Activated CD8-positive, alpha-beta T cell treated with anti-CD3 and anti-CD28 coated beads for 36 hours (primary cell): ENCODE measurements at regions not wholly inside any gene's neighbourhood (a gene's known extent, or its start where the extent isn't known, plus 50 kb on each side); places are given as distances from the start of the nearest gene placed in this dataset.
"Not testable (repeated sequence)": the region's sequence is repeated elsewhere in the genome, so short reads cannot be mapped to it uniquely, and the experiment has no call there.

Experiments
- ATAC-seq: fragments of 200-7000 bp; cut with Tn5 transposase; one replicate; pipeline ENCODE4 v1.10.0; 2021; ENCODE audit warnings: mild to moderate bottlenecking, moderate library complexity
- CTCF ChIA-PET: fragments of 350-600 bp; sonication (Branson Sonifier 250); formaldehyde crosslinking; loops from one replicate; lab custom pipeline; 2021; ENCODE audit warnings: antibody characterized with exemption; lab: Charles Lee
- POLR2A ChIA-PET: fragments of 350-600 bp; sonication (Branson Sonifier 250); formaldehyde crosslinking; loops from one replicate; lab custom pipeline; 2021; ENCODE audit warnings: antibody characterized with exemption; lab: Charles Lee
- DNase-seq: peaks from one replicate; pipeline ENCODE4 v3.0.0-alpha.2; 2020
- H3K27ac Mint-ChIP-seq: one replicate; pipeline ENCODE4 v1.8.0; 2021; ENCODE audit warnings: mild to moderate bottlenecking, mixed read lengths
- H3K27me3 Mint-ChIP-seq: one replicate; pipeline ENCODE4 v1.8.0; 2021; ENCODE audit warnings: mixed read lengths
- H3K36me3 Mint-ChIP-seq: one replicate; pipeline ENCODE4 v1.8.0; 2021; ENCODE audit warnings: low read depth, mixed read lengths
- H3K4me1 Mint-ChIP-seq: one replicate; pipeline ENCODE4 v1.8.0; 2021; ENCODE audit warnings: low read depth, mixed read lengths
- H3K4me3 Mint-ChIP-seq: one replicate; pipeline ENCODE4 v1.8.0; 2021; ENCODE audit warnings: mild to moderate bottlenecking, moderate library complexity, mixed read lengths
- H3K9me3 Mint-ChIP-seq: one replicate; pipeline ENCODE4 v1.8.0; 2021; ENCODE audit warnings: mixed read lengths
- intact Hi-C: fragments of 100-400 bp; cut with micrococcal nuclease; formaldehyde crosslinking; loops from one replicate; pipeline ENCODE4 v1.10.0; 2022
- TF ChIP-seq, protein P1 (sequence below): fragments of 200-600 bp; IDR thresholded peaks from one replicate; pipeline ENCODE4 v1.8.0; 2022; ENCODE audit warnings: antibody characterized with exemption, mild to moderate bottlenecking

DNA sequence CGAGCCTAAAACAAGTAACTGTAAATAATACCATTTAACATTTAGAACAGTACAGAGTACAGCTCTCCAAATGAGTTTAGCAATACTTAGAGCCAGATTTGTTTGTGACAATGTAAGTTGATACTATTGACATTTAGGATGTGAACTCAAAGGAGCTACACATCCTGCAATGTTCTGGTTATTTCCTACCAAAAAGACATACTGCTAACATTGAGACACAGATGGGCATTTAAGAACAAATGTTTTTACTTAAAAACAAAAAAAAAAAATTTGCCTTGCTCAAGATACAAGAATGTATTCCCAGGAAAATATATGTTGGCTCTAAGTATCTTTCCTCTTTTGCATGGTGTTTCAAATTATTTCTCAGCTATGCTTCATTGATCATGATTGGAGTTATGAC, 1464.8 kb upstream of the PRMT6 start:
- no peak overlapping the region for H3K27ac Mint-ChIP-seq
- peaks cover 6% of the 10 kb centered on the region for H3K9me3 Mint-ChIP-seq
- DNase-seq = no peak
- ChIA-PET POLR2A (no interaction called here), CTCF (no interaction called here)
- H3K36me3 Mint-ChIP-seq = no peaks in the 10 kb centered on the region
- H3K27me3 Mint-ChIP-seq = no peaks in the 10 kb centered on the region
- intact Hi-C loops = no loop called here
- no peaks in the 10 kb centered on the region for H3K4me1 Mint-ChIP-seq
- H3K4me3 Mint-ChIP-seq = no peak overlapping the region
- TF ChIP-seq, protein P1, sequence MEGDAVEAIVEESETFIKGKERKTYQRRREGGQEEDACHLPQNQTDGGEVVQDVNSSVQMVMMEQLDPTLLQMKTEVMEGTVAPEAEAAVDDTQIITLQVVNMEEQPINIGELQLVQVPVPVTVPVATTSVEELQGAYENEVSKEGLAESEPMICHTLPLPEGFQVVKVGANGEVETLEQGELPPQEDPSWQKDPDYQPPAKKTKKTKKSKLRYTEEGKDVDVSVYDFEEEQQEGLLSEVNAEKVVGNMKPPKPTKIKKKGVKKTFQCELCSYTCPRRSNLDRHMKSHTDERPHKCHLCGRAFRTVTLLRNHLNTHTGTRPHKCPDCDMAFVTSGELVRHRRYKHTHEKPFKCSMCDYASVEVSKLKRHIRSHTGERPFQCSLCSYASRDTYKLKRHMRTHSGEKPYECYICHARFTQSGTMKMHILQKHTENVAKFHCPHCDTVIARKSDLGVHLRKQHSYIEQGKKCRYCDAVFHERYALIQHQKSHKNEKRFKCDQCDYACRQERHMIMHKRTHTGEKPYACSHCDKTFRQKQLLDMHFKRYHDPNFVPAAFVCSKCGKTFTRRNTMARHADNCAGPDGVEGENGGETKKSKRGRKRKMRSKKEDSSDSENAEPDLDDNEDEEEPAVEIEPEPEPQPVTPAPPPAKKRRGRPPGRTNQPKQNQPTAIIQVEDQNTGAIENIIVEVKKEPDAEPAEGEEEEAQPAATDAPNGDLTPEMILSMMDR = no peak
- ATAC-seq = no peak

DNA sequence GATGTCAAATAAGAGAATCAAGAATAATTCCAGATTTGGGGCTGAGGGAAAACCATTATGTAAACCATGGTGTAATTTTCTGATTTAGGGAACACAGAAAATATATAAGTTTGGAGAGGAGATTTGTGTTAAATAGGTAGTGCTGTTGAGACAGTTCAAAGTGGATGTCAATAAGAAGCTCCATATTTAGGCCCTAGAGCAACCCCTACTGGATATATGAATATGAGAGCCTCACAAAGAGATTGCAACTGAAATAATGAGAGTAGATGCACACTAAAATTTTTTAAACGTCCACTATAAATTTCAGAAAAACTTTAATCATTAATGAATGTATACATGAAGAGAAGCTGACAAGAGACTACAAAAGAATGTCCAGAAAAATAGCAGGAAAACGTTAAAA, 1447.8 kb upstream of the PRMT6 start:
- ChIA-PET POLR2A (no interaction called here), CTCF (no interaction called here)
- no peaks in the 10 kb centered on the region for H3K4me1 Mint-ChIP-seq
- H3K27me3 Mint-ChIP-seq = no peaks in the 10 kb centered on the region
- TF ChIP-seq, protein P1 = no peak
- peaks cover 8% of the 10 kb centered on the region for H3K9me3 Mint-ChIP-seq
- no peak overlapping the region for H3K4me3 Mint-ChIP-seq
- no peak for ATAC-seq
- intact Hi-C loops = no loop called here
- no peaks in the 10 kb centered on the region for H3K36me3 Mint-ChIP-seq
- H3K27ac Mint-ChIP-seq = no peak overlapping the region
- DNase-seq = no peak

GRCh38 chr1:105626276-105626987, 1430.0 kb upstream of the PRMT6 start:
- ATAC-seq = no peak
- H3K27ac Mint-ChIP-seq = no peak overlapping the region
- TF ChIP-seq, protein P1 = no peak
- H3K4me3 Mint-ChIP-seq = no peak overlapping the region
- H3K27me3 Mint-ChIP-seq = no peaks in the 10 kb centered on the region
- H3K4me1 Mint-ChIP-seq = no peaks in the 10 kb centered on the region
- no peak for DNase-seq
- intact Hi-C loops = no loop called here
- ChIA-PET POLR2A (no interaction called here), CTCF (no interaction called here)
- peaks cover 19% of the 10 kb centered on the region for H3K9me3 Mint-ChIP-seq
- no peaks in the 10 kb centered on the region for H3K36me3 Mint-ChIP-seq

GRCh38 chr1:105631153-105631744, 1425.2 kb upstream of the PRMT6 start:
- H3K4me1 Mint-ChIP-seq, POLR2A ChIA-PET, H3K27ac Mint-ChIP-seq, H3K27me3 Mint-ChIP-seq, DNase-seq, ATAC-seq, H3K4me3 Mint-ChIP-seq, intact Hi-C loops, H3K36me3 Mint-ChIP-seq, CTCF ChIA-PET: not testable (repeated sequence)
- H3K9me3 Mint-ChIP-seq = peaks cover 22% of the 10 kb centered on the region

DNA sequence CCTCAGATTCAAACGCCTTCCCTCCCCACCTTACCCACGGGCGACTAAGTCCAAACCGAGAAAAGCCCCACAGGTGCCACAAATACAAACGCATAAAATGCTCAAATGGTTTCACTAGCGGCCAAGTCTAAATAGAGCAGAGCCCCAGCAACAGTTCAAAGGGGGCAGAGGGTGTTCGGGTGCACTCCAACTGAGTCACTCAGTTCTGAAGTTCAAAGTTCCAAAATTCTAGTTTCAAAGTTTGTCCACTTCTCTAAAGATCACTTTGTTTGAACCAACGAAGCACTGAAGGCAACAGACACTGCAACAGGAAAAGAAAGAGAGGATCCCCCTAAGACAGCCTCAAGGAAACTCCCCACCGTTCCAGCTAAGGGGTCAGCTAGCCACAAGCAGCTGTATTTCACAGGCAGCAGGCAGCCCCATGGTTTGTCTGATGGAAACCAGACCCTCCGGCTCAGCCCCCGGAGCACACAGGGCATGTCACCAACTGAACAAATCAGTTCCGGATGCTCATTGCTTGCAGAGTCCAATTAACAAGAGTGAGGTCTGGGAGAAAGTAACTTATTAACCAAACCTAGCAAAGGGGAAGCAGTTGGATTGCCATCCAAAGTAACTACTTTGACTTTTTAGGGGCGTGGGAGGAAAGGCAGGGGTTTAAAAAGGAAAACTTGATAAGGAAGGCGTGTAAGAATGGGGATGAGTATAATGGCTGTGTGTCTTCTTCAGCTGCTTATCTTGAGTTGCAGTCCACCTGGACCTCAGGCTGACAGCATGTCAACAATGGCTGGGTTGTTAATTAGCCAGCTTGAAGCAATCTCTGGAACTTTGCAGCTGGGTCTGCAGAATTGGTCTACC, 1423.9 kb upstream of the PRMT6 start:
- Mint-ChIP-seq H3K36me3 (no peaks in the 10 kb centered on the region), H3K4me3 (no peak overlapping the region), H3K4me1 (no peaks in the 10 kb centered on the region), H3K27ac (no peak overlapping the region), H3K27me3 (no peaks in the 10 kb centered on the region), H3K9me3 (peaks cover 19% of the 10 kb centered on the region)
- POLR2A ChIA-PET = no interaction called here
- intact Hi-C loops = no loop called here
- TF ChIP-seq, protein P1 = no peak
- ATAC-seq (no peak), DNase-seq (no peak)
- CTCF ChIA-PET = no interaction called here
